ENCODE measurements at regions not wholly inside any gene's neighbourhood (a gene's known extent, or its start where the extent isn't known, plus 50 kb on each side); places are given as distances from the start of the nearest gene placed in this dataset.

DNA sequence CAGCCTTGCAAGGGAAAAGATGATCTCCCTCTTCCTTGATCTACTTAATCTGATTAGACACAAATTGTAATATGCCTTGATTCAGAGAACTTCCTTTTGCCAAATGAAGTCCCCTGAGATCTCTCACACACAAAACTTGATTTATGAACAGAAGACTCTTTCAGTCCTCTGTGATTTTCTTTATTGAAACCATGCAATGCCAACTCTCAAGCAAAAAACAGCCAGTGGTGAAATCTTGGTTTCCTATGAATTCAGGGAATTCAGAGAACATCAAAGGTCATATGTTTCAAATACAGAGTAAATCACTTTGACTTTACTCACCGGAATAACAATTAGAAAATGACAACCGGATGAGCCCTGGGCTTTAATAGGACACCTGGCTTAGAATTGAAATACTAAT lies 211.7 kb downstream of the ABHD5 start:
- DNase-seq, result no peak

GRCh38 chr3:43905157-43905556 lies 214.4 kb downstream of the ABHD5 start:
- DNase-seq, result no peak

DNA sequence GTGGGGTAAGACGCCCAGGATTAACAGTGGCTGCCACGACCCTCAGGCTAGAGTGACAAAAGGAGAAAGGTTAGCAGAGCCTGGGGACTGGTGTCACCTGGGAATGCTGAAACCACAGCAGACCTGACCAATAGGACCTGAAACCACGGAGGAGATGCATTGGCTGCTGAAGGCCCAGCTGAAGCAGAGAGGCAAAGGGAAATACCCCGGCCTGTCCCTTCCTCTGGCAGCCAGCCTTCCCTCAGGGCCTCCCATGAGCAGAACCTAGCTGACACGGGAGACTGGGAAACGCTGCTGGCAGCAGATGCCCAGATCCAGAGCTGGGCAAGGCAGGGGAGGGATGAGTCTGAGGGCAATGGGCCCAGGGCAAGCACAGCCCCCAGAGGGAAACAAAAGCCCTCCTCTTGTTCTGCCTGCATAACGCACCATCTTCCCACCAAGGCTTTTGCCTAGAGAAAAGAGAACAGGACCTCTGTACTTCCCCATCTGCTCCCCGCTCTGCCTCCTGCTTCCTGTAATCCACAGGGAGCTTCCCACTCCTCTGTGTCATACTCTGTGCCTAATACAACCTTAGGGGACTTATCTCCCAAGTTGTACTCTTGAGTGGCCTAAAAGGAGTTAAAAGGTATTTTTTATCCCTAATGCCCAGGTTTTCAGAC lies 216.2 kb downstream of the ABHD5 start:
- no peak for DNase-seq

GRCh38 chr3:43907508-43907858 lies 216.7 kb downstream of the ABHD5 start:
- no peak for DNase-seq

GRCh38 chr3:43908456-43908855 lies 217.7 kb downstream of the ABHD5 start:
- no peak for DNase-seq

DNA sequence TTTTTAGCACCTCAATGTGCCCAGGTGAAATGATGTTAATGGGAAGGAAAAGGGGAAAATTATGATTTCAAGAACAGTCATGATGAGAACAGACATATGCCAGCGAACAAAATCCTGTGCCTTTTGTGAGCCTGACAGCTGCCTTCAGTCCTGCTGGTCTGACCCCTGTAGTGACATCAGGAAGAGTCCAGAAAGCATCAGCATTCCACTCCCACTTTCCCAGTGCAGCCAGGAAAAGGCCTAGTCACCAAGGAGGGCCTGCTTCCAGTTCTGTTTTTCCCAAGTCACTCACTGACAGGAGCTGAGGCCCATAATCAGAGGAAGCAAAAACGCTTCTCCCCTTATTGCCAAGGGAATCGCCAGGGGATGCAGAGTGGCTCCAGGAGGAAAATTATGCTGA lies 218.4 kb downstream of the ABHD5 start:
- DNase-seq, result no peak

GRCh38 chr3:43910750-43911149 lies 220.0 kb downstream of the ABHD5 start:
- no peak for DNase-seq

- no peak for DNase-seq
Measured at GRCh38 chr3:43913036-43913948, 222.6 kb downstream of the ABHD5 start.

GRCh38 chr3:43914269-43914668 lies 223.5 kb downstream of the ABHD5 start:
- no peak for DNase-seq

- DNase-seq, result no peak
Measured at GRCh38 chr3:43915546-43915945, 224.8 kb downstream of the ABHD5 start.

DNA sequence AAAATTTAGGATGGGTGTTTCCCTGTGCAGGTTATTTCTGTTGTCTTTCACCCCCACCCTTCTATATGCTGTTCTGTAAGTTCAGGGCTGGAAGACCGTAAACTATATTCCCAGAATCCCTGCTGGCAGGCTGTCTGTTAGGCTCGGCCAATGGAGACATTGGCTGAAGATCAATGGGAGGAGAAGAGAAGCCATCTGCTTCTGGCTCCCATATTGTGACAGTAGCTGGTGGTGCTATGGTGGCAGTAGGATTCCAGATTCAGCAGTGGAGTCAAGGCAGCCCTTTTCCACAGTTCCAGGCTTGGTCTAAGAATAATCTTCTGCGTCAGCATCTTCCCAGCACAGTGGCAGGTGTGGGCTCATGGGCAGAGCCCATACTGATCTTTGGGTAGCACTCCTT lies 226.6 kb downstream of the ABHD5 start:
- DNase-seq, result no peak

DNA sequence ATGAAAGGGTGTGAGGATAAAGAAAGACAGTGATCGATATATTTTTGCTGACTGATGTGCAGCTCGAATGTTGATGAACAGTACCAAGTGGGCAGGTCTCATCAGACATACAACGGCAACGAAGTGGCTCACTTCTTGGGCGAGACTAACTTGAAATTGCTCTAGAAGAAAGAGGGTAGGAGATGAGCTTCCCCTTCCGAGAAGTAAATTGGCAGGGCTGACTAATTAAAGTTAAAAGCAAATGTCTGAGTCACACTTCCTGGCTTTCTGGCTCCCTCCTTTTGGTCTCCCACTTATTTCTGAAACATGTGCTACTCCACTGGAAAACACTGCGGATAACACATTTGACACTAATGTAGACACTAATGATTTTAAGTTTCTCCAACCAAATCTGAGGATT lies 228.3 kb downstream of the ABHD5 start:
- DNase-seq, result no peak

DNA sequence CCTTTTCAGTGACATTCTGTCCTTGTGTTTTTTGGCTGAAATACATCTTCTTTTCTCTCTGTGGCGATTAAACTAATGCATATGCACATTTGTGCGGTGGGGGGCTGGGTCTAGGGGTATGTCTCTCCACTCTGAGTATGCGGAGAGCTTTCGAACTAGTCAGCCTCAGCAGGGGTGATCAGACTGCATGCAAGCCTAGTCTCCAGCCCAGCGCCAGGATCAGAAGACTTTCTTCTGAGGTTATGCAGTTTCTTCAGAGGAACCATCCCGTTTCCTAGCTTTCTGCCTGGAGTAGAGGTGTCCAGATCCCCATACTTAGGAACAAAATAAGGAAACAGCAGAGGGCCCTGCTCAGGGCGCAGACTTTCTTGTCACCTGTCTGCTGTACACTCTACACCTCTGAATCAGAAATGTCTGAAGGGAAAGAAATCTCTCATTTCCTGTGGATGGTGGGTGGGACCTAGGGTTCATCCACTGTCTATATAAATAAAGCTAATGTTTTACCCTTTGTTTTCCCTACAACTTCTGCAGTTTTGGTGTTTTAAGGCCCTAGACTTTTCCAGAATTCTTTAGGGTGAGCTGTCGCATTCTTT lies 230.4 kb downstream of the ABHD5 start:
- no peak for DNase-seq

GRCh38 chr3:43922374-43922773 lies 231.6 kb downstream of the ABHD5 start:
- no peak for DNase-seq

DNA sequence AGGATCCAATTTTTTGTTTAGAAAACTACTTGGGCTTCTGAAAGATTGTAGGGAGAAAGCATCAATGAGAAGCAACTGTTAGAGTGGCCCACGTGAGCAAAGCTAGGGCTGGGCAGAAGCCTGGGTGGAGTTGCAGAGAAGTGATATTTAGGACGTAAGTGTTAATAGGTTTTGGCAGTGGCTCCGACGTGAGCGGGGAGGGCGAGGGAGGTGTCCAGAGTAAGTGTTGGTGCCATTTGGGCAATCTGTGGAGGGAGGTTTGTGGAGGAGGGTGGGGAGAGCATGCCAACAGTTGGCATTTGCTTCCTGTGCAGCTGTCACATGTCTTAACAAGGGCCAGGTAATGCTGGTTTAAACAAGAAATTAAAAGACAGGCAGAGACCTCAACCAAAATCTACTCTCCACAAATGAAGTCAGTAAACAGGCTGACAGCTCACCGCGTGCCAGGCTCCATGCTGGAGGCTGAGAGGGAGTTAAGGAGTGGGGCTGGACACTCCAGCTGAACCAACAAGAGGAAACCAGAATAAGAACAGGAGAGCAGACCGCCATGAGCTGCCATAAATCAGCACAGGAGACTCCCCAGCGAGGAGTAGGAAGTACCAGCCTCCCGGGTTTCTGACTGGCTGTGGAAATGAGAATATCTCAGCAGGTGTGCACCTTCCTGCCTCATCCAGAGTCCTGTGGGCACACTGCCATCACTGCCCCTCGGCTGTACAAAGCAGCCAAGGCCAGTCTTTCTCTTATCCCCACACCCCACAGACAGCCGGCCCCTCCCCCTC lies 232.6 kb downstream of the ABHD5 start:
- DNase-seq, result peak in 1 of 2 experiments; percentile 5

DNA sequence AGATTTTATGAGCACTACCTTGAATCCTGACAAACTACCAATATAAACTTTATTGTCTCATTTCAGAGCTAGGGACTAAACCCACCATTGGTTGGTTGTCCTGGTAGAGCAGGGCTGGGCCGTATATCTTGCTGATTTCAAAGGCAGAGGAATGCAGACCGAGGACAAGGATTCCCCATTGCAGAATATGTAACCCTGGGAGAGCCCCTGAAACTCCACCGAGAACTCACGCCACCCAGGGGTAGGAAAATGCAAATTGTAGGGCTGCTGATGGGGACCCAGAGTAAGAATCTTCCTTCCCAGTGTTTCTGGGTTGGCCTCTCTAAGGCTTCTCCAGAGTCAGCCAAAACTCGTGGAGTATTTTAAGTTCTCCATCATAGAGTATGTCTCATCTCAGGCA lies 235.3 kb downstream of the ABHD5 start:
- DNase-seq, result no peak

- no peak for DNase-seq
Measured at GRCh38 chr3:43932921-43933320, 242.2 kb downstream of the ABHD5 start.

DNA sequence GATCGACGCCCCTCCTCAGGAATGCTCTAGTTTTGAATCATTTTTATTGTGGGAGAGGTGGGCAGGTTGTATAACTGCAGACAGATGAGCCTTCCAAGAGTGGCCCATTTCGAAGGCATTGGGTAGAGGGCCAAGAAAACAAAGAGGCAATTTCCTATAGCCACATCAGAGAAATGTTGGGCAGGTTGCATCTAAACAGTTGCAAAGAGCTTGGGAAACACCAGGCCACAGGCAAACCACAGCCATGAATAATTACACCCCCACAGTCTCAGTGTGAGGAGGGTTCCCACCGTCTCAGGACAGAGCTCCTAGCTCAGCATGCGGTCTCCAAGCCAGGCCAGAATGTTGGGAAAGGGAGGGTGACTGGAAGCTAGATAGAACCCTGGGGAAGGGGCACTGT lies 257.3 kb downstream of the ABHD5 start:
- DNase-seq, result no peak

DNA sequence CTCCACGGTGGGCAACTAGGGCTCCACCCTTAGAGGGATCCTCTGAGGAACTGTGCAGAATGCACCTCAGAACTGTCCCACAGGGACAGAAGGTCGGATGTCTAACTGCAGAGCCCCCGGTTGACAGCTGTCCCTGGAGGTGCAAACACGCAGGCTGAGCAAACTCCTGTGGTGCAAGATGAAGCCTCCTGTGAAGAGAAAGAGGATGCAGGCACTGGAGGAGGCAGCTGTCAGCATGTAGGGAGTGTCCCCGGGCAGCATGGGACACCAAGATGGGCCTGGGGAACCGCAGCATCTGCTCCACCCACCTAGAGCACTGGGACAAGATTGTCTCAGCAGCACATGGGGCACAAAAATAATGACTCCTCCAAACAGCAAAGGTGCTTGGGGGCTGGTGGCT lies 258.9 kb downstream of the ABHD5 start:
- no peak for DNase-seq

DNA sequence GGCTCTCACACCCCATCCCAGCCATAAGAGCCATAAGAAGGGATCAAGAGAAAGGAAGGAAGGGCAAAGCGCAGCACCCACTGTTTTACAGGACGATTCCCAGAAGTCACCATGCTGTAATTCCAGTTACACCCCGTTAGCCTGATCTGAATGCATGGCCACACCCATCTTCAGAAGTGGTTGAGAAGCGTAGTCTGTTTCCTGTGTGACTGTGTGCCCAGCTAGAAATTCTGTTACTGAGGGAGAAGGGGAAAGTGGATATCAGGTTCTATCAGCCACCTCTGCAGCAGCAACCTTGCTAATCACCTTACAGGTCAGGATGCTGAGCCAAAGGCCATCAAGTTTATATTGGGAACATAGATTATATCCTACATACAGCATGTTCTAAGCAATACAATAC lies 260.0 kb downstream of the ABHD5 start:
- DNase-seq, result no peak

DNA sequence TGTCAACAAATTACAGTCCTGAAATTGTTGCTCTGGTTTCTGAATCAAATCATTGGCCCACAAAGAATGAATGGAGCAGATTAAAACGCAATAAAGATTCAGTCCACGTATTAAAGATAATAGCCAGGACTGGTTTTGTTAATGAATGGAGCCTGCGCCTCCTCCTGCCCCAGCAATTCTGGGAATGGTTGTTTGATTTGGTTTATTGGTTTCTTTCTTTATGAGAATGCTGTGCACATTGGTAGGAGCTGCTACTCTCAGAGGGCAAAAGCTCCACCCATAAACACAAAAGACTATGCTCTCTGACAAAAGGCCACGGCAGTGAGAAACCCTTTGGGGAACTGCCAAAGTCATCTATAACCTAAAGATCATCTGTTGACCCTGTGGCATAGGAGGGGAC lies 261.1 kb downstream of the ABHD5 start:
- no peak for DNase-seq

GRCh38 chr3:43953380-43953779 lies 262.6 kb downstream of the ABHD5 start:
- DNase-seq, result no peak
